Common myeloid progenitor, CD34-positive (primary cell): ENCODE measurements at regions not wholly inside any gene's neighbourhood (a gene's known extent, or its start where the extent isn't known, plus 50 kb on each side); places are given as distances from the start of the nearest gene placed in this dataset.
"Not testable (repeated sequence)": the region's sequence is repeated elsewhere in the genome, so short reads cannot be mapped to it uniquely, and the experiment has no call there.

Experiments
- CTCF ChIA-PET: fragments of 350-600 bp; sonication (Branson Sonifier 250); formaldehyde crosslinking; loops from one replicate; lab custom pipeline; 2021; ENCODE audit warnings: antibody characterized with exemption; lab: Charles Lee
- POLR2A ChIA-PET: fragments of 350-600 bp; sonication (Branson Sonifier 250); formaldehyde crosslinking; loops from one replicate; lab custom pipeline; 2021; ENCODE audit warnings: antibody characterized with exemption; lab: Charles Lee
- DNase-seq, 3 donors: peaks; one replicate each; pipeline versions ENCODE4 v3.0.0 to v3.0.0-alpha.2; 2013
- H3K27ac ChIP-seq, 2 experiments: 1 replicate in 1 of 2; 2 replicates in 1 of 2; pipeline ENCODE4 v1.7.0; 2013; ENCODE audit warnings: inconsistent platforms in 2 of 2, low read length in 2 of 2, mild to moderate bottlenecking in 2 of 2, low read depth in 1 of 2, moderate library complexity in 1 of 2; ENCODE audit not compliant: severe bottlenecking in 2 of 2, insufficient read depth in 1 of 2, poor library complexity in 1 of 2
- H3K27me3 ChIP-seq, 5 experiments: replicated peaks in 2 of 5; 1 replicate in 3 of 5; 2 replicates in 2 of 5; pipeline versions ENCODE4 v1.6.1 to v1.7.0; 2013; ENCODE audit warnings: low read length in 4 of 5, mild to moderate bottlenecking in 2 of 5, moderate library complexity in 2 of 5, inconsistent platforms in 1 of 5; ENCODE audit not compliant: insufficient read depth in 5 of 5, control insufficient read depth in 4 of 5
- H3K36me3 ChIP-seq, 4 experiments: 1 replicate in 2 of 4; 2 replicates in 2 of 4; pipeline versions ENCODE4 v1.6.1 to v1.7.0; 2013; ENCODE audit warnings: low read length in 3 of 4, control low read depth in 1 of 4, mild to moderate bottlenecking in 1 of 4; ENCODE audit not compliant: control insufficient read depth in 4 of 4, insufficient read depth in 4 of 4
- H3K4me1 ChIP-seq, 4 experiments: 1 replicate in 3 of 4; 2 replicates in 1 of 4; pipeline versions ENCODE4 v1.6.1 to v1.7.1; 2013; ENCODE audit warnings: low read length in 3 of 4, mild to moderate bottlenecking in 3 of 4, control low read depth in 1 of 4, inconsistent platforms in 1 of 4, moderate library complexity in 1 of 4; ENCODE audit not compliant: control insufficient read depth in 4 of 4, insufficient read depth in 4 of 4; ENCODE audit errors: control extremely low read depth in 1 of 4
- H3K4me3 ChIP-seq, 7 experiments: 1 replicate in 4 of 7; 2 replicates in 3 of 7; pipeline versions ENCODE4 v1.5.1 to v1.7.0; 2013; ENCODE audit warnings: mild to moderate bottlenecking in 7 of 7, low read length in 6 of 7, moderate library complexity in 6 of 7, inconsistent platforms in 2 of 7, low read depth in 2 of 7, control low read depth in 1 of 7; ENCODE audit not compliant: insufficient read depth in 4 of 7, control insufficient read depth in 1 of 7; ENCODE audit errors: extremely low read depth in 1 of 7
- H3K9me3 ChIP-seq, 5 experiments: 1 replicate in 4 of 5; 2 replicates in 1 of 5; pipeline versions ENCODE4 v1.6.1 to v1.7.1; 2013; ENCODE audit warnings: low read length in 4 of 5, mild to moderate bottlenecking in 2 of 5, inconsistent platforms in 1 of 5, low read depth in 1 of 5, moderate library complexity in 1 of 5; ENCODE audit not compliant: control insufficient read depth in 4 of 5, insufficient read depth in 2 of 5; ENCODE audit errors: control extremely low read depth in 1 of 5
- WGBS: methylation state at CpG from one replicate; pipeline ENCODE4 v1.1.5; 2013; ENCODE audit not compliant: insufficient coverage; 5-methylcytosine and 5-hydroxymethylcytosine counted together

GRCh38 chr9:103188781-103189350, 193.7 kb downstream of the CYLC2 start:
- H3K4me3 ChIP-seq = no peak overlapping the region
- H3K4me1 ChIP-seq = no peaks in the 10 kb centered on the region
- 87% methylated on average over 11 of the region's 12 CpGs for WGBS
- no peaks in the 10 kb centered on the region for H3K27me3 ChIP-seq
- POLR2A ChIA-PET = no interaction called here
- no peaks in the 10 kb centered on the region for H3K36me3 ChIP-seq
- DNase-seq = no peak
- no peak overlapping the region for H3K27ac ChIP-seq
- CTCF ChIA-PET = no interaction called here
- no peaks in the 10 kb centered on the region for H3K9me3 ChIP-seq

DNA sequence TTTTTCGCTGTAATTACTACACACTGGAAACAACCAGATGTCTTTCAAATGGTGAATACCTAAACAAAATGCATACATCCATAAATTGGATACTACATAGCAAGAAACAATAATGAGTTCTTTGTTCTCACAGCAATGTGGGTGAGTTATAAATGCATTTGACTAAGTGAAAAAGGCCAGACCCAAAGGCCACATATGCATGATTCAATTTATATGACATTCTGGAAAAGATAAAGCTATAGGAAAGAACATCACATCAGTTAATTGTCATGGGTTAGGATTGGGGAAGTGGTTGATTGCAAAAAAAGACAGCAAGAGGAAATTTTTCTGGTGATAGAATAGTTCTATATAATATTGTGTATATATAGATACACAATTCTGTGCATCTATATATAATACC, 198.9 kb downstream of the CYLC2 start:
- no peak for DNase-seq
- no CpG with 5 or more reads among the region's 1 CpG for whole genome bisulfite sequencing
- H3K9me3 ChIP-seq = no peaks in the 10 kb centered on the region
- H3K36me3 ChIP-seq = no peaks in the 10 kb centered on the region
- no peak overlapping the region for H3K27ac ChIP-seq
- no peak overlapping the region for H3K4me3 ChIP-seq
- ChIA-PET POLR2A (no interaction called here), CTCF (no interaction called here)
- H3K27me3 ChIP-seq = no peaks in the 10 kb centered on the region
- H3K4me1 ChIP-seq = no peaks in the 10 kb centered on the region

GRCh38 chr9:103203172-103203571, 208.0 kb downstream of the CYLC2 start:
- H3K4me3 ChIP-seq = no peak overlapping the region
- no peak overlapping the region for H3K27ac ChIP-seq
- no peaks in the 10 kb centered on the region for H3K36me3 ChIP-seq
- no peak for DNase-seq
- no peaks in the 10 kb centered on the region for H3K4me1 ChIP-seq
- H3K27me3 ChIP-seq = no peaks in the 10 kb centered on the region
- 100% methylated on average over 1 of the region's 2 CpGs for WGBS
- ChIA-PET POLR2A (no interaction called here), CTCF (no interaction called here)
- H3K9me3 ChIP-seq = no peaks in the 10 kb centered on the region

GRCh38 chr9:103205881-103206585, 210.9 kb downstream of the CYLC2 start:
- H3K4me3 ChIP-seq, H3K27ac ChIP-seq, H3K27me3 ChIP-seq, H3K4me1 ChIP-seq, CTCF ChIA-PET, H3K36me3 ChIP-seq, DNase-seq, H3K9me3 ChIP-seq, POLR2A ChIA-PET: not testable (repeated sequence)
- 75% methylated on average over 2 of the region's 8 CpGs for WGBS

GRCh38 chr9:103210607-103211006, 215.5 kb downstream of the CYLC2 start:
- peaks cover 0 to 4% (median 0%) of the 10 kb centered on the region in 5 experiments for H3K9me3 ChIP-seq
- H3K36me3 ChIP-seq = no peaks in the 10 kb centered on the region
- CTCF ChIA-PET = no interaction called here
- H3K27ac ChIP-seq = no peak overlapping the region
- H3K4me1 ChIP-seq = no peaks in the 10 kb centered on the region
- POLR2A ChIA-PET = no interaction called here
- H3K27me3 ChIP-seq = no peaks in the 10 kb centered on the region
- DNase-seq = no peak
- no peak overlapping the region for H3K4me3 ChIP-seq
- WGBS = 77% methylated on average over 3 of the region's 3 CpGs

DNA sequence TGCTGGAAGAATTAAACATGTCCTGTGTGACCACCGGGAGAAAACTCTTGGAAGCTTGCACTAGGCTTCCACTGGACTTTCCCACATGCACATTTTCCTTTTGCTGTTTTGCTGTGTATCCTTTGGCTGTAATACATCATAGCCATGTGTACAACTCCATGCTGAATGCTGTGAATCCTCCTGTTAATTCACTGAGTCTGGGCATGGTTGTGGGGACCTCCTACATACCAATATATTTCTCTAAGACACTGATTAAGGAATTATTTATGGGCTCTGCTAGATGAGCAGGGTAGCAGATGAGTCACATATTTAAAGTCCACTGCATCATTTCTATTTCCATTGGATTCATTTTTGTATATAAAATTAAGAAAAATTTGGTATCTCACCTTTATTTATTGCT, 220.1 kb downstream of the CYLC2 start:
- H3K9me3 ChIP-seq = peaks cover 0 to 4% (median 0%) of the 10 kb centered on the region in 5 experiments
- POLR2A ChIA-PET = no interaction called here
- DNase-seq = no peak
- CTCF ChIA-PET = no interaction called here
- no peak overlapping the region for H3K27ac ChIP-seq
- no peaks in the 10 kb centered on the region for H3K4me1 ChIP-seq
- no peaks in the 10 kb centered on the region for H3K36me3 ChIP-seq
- no peaks in the 10 kb centered on the region for H3K27me3 ChIP-seq
- H3K4me3 ChIP-seq = no peak overlapping the region
- WGBS = 83% methylated on average over 1 of the region's 1 CpG

DNA sequence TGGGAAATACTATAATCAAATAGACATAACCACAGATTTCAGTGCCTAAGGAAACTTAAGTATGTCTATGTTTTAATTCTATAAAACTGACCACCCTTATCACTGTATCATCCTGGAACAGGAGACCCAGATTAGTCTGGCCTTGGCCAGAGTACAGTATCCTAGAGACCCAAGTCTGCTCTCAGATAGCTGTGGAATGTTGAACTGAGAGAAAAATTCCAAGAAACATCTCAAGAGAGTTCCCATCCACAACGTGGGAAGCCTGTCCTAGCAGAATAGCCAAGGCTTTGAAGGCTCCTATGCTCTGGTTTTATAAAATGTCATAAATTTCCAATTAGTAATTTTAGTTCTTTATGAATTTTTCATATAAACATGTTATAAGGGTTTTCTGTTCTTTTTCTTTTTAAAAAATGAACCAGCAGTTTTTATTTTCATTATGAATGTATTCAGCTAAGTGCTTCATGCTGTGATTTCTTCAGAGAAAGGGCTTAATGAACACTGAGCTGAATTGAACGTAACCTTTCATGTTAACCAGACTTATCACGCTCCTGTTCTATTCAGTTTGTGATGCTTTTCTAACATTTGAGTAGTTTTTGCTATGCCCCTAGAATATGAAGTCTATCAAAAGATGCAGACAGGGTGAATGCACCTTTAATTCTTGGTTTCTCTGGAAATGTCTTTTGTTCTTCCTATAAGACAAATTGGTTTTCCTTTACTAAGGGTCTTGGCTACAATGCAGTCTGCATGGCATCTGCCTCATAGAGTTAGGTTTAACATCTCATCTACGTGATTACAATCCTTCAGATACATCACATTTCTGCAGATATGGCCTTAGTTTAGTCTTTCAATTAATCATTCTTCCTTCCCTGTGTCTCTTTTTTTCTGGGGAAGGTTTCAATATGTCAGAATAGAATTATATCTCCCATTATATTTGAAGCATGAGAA, 230.8 kb downstream of the CYLC2 start:
- DNase-seq = no peak
- 100% methylated on average over 3 of the region's 4 CpGs for WGBS
- Histone ChIP-seq H3K36me3 (no peaks in the 10 kb centered on the region), H3K9me3 (no peaks in the 10 kb centered on the region), H3K27me3 (no peaks in the 10 kb centered on the region), H3K27ac (no peak overlapping the region), H3K4me3 (no peak overlapping the region), H3K4me1 (no peaks in the 10 kb centered on the region)
- POLR2A ChIA-PET = no interaction called here
- CTCF ChIA-PET = no interaction called here
